ENCODE measurements at regions not wholly inside any gene's neighbourhood (a gene's known extent, or its start where the extent isn't known, plus 50 kb on each side); places are given as distances from the start of the nearest gene placed in this dataset.

GRCh38 chr2:3000125-3000524 is 377.5 kb downstream of the EIPR1 start:
- H3K4me2 ChIP-seq (ENCODE audit: insufficient read depth, low read length): no peak overlapping the region
- H3K9me3 ChIP-seq (ENCODE audit: low read depth, low read length): no peaks in the 10 kb centered on the region
- H3K4me1 ChIP-seq (ENCODE audit: insufficient read depth, low read length): no peaks in the 10 kb centered on the region
- H3K79me2 ChIP-seq (ENCODE audit: insufficient read depth, low read length): no peaks in the 10 kb centered on the region
- no peaks in the 10 kb centered on the region for H3K27me3 ChIP-seq (ENCODE audit: insufficient read depth, low read length)
- H2AFZ ChIP-seq (ENCODE audit: low read length): no peak overlapping the region
- no peaks in the 10 kb centered on the region for H4K20me1 ChIP-seq (ENCODE audit: insufficient read depth, low read length)
- H3K27ac ChIP-seq (ENCODE audit: low read depth, low read length): no peak overlapping the region
- TF ChIP-seq, protein P1, sequence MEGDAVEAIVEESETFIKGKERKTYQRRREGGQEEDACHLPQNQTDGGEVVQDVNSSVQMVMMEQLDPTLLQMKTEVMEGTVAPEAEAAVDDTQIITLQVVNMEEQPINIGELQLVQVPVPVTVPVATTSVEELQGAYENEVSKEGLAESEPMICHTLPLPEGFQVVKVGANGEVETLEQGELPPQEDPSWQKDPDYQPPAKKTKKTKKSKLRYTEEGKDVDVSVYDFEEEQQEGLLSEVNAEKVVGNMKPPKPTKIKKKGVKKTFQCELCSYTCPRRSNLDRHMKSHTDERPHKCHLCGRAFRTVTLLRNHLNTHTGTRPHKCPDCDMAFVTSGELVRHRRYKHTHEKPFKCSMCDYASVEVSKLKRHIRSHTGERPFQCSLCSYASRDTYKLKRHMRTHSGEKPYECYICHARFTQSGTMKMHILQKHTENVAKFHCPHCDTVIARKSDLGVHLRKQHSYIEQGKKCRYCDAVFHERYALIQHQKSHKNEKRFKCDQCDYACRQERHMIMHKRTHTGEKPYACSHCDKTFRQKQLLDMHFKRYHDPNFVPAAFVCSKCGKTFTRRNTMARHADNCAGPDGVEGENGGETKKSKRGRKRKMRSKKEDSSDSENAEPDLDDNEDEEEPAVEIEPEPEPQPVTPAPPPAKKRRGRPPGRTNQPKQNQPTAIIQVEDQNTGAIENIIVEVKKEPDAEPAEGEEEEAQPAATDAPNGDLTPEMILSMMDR (IDR thresholded peaks at IDR 0.05; ENCODE audit: extremely low read depth, low read depth, low read length): no peak
- no peaks in the 10 kb centered on the region for H3K36me3 ChIP-seq (ENCODE audit: insufficient read depth, low read length)
- no peak overlapping the region for H3K4me3 ChIP-seq (ENCODE audit: insufficient read depth, low read length)
- no peak for DNase-seq (ENCODE audit: insufficient read length, low spot score, missing footprints)

GRCh38 chr2:2998971-2999370 is 378.6 kb downstream of the EIPR1 start:
- H3K36me3 ChIP-seq (ENCODE audit: insufficient read depth, low read length): no peaks in the 10 kb centered on the region
- no peaks in the 10 kb centered on the region for H3K9me3 ChIP-seq (ENCODE audit: low read depth, low read length)
- no peaks in the 10 kb centered on the region for H4K20me1 ChIP-seq (ENCODE audit: insufficient read depth, low read length)
- H3K27ac ChIP-seq (ENCODE audit: low read depth, low read length): no peak overlapping the region
- H2AFZ ChIP-seq (ENCODE audit: low read length): no peak overlapping the region
- H3K4me1 ChIP-seq (ENCODE audit: insufficient read depth, low read length): no peaks in the 10 kb centered on the region
- TF ChIP-seq, protein P1 (IDR thresholded peaks at IDR 0.05; ENCODE audit: extremely low read depth, low read depth, low read length): no peak
- DNase-seq (ENCODE audit: insufficient read length, low spot score, missing footprints): no peak
- H3K4me2 ChIP-seq (ENCODE audit: insufficient read depth, low read length): no peak overlapping the region
- no peaks in the 10 kb centered on the region for H3K27me3 ChIP-seq (ENCODE audit: insufficient read depth, low read length)
- H3K4me3 ChIP-seq (ENCODE audit: insufficient read depth, low read length): no peak overlapping the region
- H3K79me2 ChIP-seq (ENCODE audit: insufficient read depth, low read length): no peaks in the 10 kb centered on the region

DNA sequence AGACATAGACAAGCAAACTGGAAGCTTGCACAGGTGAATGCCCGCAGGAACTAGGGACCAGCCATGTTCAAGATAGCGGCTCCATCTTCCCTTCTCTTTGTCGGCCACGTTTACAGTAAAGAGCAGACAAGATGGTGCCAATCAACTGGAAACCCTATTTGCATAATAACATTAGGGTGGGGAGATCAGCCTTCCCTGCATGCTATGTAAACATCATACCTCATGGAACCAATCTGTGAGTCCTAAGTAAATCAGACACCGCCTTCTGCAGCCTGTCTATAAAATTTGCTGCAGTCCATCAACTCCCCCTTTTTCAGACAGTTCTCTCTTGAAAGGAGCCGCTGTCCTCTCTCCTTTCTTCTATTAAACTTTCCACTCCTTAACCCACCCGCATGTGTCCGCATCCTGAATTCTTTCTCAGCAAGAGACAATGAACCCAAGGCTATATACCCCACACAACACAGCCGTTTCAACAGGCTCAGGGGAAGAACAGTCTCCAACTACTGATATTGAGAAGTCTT is 384.4 kb downstream of the EIPR1 start:
- Histone ChIP-seq H4K20me1 (ENCODE audit: insufficient read depth, low read length) (no peaks in the 10 kb centered on the region), H3K27ac (ENCODE audit: low read depth, low read length) (no peak overlapping the region), H3K79me2 (ENCODE audit: insufficient read depth, low read length) (no peaks in the 10 kb centered on the region), H3K9me3 (ENCODE audit: low read depth, low read length) (no peaks in the 10 kb centered on the region), H3K4me1 (ENCODE audit: insufficient read depth, low read length) (no peaks in the 10 kb centered on the region), H3K4me2 (ENCODE audit: insufficient read depth, low read length) (no peak overlapping the region), H3K4me3 (ENCODE audit: insufficient read depth, low read length) (no peak overlapping the region), H2AFZ (ENCODE audit: low read length) (no peak overlapping the region), H3K27me3 (ENCODE audit: insufficient read depth, low read length) (no peaks in the 10 kb centered on the region), H3K36me3 (ENCODE audit: insufficient read depth, low read length) (no peaks in the 10 kb centered on the region)
- TF ChIP-seq, protein P1 (IDR thresholded peaks at IDR 0.05; ENCODE audit: extremely low read depth, low read depth, low read length): no peak
- no peak for DNase-seq (ENCODE audit: insufficient read length, low spot score, missing footprints)

DNA sequence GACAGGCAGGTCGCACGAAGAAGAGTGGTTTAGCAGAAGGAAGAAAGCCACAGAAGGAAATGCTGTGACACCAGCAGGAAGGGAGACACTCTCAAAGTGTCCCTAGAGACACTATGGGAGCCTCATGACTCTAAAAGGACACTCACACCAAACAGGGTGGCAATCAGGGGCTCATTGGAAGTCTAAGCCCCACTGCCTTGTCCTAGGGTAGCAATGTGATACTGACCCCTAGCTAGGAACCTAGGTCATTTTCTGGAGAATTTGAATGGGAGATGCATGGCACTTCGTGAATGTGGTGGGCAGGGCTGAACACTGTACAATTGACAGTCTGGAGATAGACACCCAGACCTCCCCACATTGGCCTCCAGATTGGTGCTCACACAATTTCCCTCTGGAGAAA is 385.0 kb downstream of the EIPR1 start:
- Histone ChIP-seq H3K27ac (ENCODE audit: low read depth, low read length) (no peak overlapping the region), H3K36me3 (ENCODE audit: insufficient read depth, low read length) (no peaks in the 10 kb centered on the region), H3K79me2 (ENCODE audit: insufficient read depth, low read length) (no peaks in the 10 kb centered on the region), H4K20me1 (ENCODE audit: insufficient read depth, low read length) (no peaks in the 10 kb centered on the region), H3K27me3 (ENCODE audit: insufficient read depth, low read length) (no peaks in the 10 kb centered on the region), H3K4me2 (ENCODE audit: insufficient read depth, low read length) (no peak overlapping the region), H3K4me1 (ENCODE audit: insufficient read depth, low read length) (no peaks in the 10 kb centered on the region), H3K9me3 (ENCODE audit: low read depth, low read length) (no peaks in the 10 kb centered on the region), H2AFZ (ENCODE audit: low read length) (no peak overlapping the region), H3K4me3 (ENCODE audit: insufficient read depth, low read length) (no peak overlapping the region)
- TF ChIP-seq, protein P1 (IDR thresholded peaks at IDR 0.05; ENCODE audit: extremely low read depth, low read depth, low read length): no peak
- DNase-seq (ENCODE audit: insufficient read length, low spot score, missing footprints): no peak

All from osteoblast (primary cell).